HG03354 (cell line): ENCODE measurements at regions not wholly inside any gene's neighbourhood (a gene's known extent, or its start where the extent isn't known, plus 50 kb on each side); places are given as distances from the start of the nearest gene placed in this dataset.
A peak's percentile ranks its signal among the peaks of the same experiment; 100 is the strongest.

Experiments used
- ATAC-seq: cut with Tn5 transposase; IDR thresholded peaks from one replicate; pipeline ENCODE4 v1.9.1; 2021; ENCODE audit warnings: mild to moderate bottlenecking; ENCODE audit not compliant: unreplicated experiment, poor library complexity, severe bottlenecking

DNA sequence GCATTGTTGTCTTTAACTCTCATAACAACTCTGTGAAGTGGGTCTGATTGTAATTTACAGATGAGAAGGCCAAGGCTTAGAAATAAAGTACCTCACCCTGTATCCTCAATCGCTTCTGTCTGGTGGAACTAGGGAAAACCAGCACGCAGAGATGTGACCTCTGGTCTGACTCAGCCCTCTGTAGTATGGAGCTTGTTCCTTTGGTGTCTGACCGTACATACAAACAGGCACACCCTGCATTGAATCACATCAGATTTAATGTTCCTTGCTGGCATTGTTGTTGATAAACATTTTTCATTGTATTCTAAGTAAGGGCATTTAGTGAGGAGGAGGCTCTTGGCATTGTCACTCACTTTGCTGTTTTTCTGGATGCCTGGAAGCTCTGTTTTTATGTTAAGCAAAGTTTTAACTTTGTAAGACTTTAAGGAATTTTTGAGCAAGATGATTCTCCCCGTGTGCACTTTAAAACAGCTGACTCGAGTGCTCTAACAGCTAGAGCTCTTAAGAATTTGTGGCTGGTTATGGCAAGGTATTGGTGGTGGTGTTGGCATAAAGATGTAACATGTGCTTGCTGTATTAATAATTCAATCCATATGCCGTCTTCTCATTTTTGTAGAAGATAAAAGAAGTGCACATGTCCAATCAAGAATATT is 89.0 kb upstream of the SPATA13 start:
- no peak for ATAC-seq

GRCh38 chr13:24073657-24074056 is 86.9 kb upstream of the SPATA13 start:
- ATAC-seq: no peak

DNA sequence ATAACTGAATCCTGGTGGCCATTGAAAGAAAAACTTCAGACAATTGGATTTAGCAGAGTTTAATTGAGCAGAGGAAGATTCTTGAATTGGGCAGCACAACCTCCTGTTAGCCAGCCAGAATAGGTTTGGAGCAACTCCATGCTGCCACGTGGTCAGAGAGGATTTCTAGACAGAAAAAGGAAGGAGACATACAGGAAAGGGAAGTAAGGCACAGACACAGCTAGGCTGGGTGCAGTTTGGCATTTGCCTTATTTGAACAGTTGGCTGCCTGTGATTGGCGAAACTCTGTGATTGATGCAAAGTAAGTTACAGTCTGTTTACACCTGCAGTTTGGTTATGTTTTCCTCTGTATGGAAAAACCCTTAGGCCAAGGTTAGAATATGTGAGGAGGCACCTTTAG is 85.8 kb upstream of the SPATA13 start:
- no peak for ATAC-seq

- no peak for ATAC-seq
These were observed 85.2 kb upstream of the SPATA13 start for GRCh38 chr13:24075137-24075975.

DNA sequence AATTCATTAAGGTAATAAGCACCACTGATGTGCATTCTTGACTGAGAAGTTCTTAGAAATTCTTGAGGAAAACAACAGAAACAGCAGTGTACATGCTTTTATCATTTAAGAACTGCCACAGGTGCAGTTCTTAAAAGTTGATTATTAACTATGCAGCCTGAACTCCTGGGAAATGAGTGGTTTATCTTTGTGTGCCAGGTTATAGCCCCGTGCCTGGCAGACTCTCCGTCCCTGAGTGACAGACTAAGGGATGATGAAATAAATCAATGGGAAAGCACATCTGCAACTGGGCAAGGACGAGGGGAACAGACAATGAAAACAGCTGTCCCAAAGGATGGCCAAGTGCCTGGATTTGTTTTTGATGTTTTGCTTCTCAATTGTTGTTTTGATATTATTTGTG is 84.4 kb upstream of the SPATA13 start:
- ATAC-seq: no peak

DNA sequence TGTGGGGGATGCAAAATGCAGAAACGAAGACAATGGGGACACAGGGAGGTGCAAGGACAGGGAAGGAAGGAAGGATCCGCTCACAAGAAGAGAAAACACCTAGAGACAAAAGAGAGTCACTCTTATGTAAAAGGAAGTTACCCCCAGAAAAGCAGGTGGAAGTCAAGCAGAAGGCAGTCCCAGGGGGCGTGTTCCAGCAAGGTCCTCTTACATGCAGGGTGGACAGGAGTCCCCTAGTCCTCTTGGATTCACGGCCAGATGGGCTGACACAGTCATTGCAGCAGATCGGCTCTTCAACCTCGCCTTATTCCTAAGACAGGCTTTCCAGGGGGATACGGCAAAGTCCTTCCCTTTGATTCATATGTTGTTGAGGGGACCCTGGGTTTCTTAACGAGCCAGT is 83.9 kb upstream of the SPATA13 start:
- ATAC-seq: no peak

DNA sequence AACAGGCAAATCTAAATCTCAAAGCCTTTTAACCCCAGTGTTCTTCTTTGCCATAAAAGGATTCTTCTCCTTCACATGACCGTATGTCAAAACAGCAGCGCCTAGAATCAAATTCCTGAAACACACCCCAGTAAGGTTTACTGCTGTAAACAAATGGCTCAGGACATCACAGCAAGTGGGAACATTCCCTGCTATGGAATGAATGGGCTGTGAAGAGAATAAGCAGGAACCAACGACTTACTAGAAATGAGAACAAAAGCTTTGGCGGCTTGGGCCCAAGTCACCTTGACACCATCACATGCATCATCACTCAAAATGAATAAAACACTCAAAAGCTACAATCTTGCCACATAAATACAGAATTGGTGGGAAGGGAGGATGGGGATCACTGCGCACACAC is 80.4 kb upstream of the SPATA13 start:
- ATAC-seq: no peak

GRCh38 chr13:24081387-24081786 is 79.1 kb upstream of the SPATA13 start:
- no peak for ATAC-seq

GRCh38 chr13:24083141-24083540 is 77.4 kb upstream of the SPATA13 start:
- no peak for ATAC-seq

DNA sequence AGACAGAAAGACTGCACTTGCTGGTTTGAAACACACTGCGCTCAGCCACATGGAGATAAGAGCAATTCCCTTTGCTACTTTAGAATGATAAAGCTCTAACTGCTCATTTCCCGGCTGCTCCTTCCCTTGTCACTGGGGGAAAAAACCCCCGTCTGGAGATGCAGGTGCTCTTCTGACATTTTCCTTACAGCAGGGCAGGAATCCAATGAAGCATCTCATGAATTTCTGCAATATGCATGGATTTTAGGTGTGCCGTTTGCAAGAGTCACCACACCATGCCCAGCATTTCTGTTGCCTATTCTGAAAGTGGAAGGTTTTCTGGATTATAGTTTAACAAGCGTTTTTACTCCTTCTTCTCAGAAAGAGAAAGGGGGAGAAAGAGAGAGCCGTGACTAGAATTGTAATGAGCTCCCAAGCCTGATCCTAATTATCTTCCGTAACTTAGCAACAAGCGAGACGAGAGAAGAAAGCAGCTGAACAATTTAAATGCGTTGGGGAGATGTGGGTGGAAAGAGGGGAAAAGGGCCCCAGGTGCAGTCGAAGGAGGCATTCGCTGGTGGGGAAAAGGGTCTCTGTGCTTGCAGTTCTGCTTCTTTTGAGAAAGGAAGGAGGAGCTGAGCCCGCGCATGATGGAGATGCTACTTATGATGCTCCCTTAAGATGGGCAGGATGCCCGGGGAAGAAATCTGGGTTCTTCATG is 76.6 kb upstream of the SPATA13 start:
- ATAC-seq: no peak

- no peak for ATAC-seq
These were observed 74.9 kb upstream of the SPATA13 start for GRCh38 chr13:24085662-24086061.

DNA sequence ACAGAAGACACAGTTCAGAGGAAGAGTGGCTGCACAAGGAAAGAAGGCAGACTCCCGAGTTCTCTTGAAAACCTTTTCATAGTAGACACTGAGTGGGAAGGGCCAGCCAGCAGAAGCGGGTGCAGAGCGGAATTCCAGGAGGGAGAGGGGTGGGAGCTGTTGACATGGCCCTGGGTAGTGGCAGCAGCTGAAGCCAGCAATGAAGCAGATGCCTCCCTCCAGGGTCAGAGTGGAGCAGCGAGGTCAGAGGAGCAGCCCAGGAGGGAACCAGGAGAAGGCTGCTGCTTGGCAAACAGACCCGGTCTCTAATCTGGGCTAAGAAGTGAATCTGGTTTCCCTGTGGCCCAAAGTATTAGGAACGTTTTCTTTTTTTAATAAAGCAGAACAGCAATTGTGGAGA is 73.9 kb upstream of the SPATA13 start:
- ATAC-seq: no peak

- no peak for ATAC-seq
These were observed 72.8 kb upstream of the SPATA13 start for GRCh38 chr13:24087605-24088225.

DNA sequence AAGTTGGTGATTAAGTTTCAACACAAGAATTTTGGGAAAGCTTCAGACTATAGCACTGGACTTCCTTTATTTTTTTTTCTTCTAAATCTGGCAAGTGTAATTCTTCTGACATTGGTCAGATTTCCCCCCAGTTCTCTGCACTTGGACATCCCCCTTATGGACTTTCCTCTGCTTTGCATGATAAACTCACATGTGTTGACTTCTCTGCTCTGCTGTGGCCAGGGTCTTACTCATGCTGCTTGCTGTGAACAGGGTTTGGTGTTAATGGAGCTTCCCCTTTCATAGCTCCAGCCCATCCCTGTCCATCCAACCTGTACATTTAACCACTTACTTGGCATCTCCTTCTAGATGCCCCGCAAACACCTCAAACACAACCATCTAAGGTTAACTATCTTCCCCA is 70.5 kb upstream of the SPATA13 start:
- ATAC-seq: no peak

- no peak for ATAC-seq
These were observed 69.4 kb upstream of the SPATA13 start for GRCh38 chr13:24091080-24091479.

GRCh38 chr13:24092108-24092507 is 68.4 kb upstream of the SPATA13 start:
- no peak for ATAC-seq

DNA sequence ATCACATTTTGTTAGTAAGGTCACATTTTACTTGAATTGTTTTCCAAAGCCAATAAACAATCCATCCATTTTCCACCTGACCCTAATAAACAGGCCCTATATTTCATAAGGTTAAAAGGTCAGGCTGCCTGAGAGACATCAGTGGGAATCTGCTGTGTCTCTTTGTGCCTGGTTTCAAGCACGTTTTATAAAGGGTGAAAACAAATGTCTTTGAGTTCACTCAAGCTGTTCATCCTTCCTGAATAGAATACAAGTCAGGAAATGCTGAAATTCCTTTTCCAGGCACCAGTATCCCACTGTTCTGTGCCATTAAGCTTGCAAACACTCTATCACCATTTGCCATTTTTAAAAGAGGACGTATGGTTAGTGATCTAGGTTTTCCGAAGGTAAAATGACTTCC is 67.5 kb upstream of the SPATA13 start:
- ATAC-seq: no peak

GRCh38 chr13:24096659-24097058 is 63.9 kb upstream of the SPATA13 start:
- no peak for ATAC-seq

- ATAC-seq: peak; percentile 76
These were observed 63.5 kb upstream of the SPATA13 start for GRCh38 chr13:24097064-24097463.

DNA sequence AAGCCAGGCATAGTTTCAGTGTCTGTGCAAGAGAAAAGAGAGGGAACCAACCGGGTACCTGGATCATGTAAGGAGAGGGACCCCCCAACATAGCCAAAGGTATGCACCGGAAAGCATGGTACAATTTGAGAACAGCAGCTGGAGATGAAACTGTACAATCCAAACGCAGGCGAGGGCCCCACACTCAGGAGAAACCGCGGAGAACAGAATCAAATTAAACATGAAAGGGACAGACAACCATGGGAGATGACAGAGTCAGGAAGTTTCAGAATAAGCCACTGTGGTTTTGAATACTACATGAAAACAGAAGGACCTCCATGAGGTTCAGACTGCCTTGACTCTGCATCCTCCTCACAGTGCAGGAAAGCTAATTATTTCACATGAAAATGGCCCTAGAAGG is 62.9 kb upstream of the SPATA13 start:
- peak; percentile 51 for ATAC-seq
